Endothelial cell of umbilical vein (primary cell): ENCODE measurements at regions not wholly inside any gene's neighbourhood (a gene's known extent, or its start where the extent isn't known, plus 50 kb on each side); places are given as distances from the start of the nearest gene placed in this dataset.

Experiments used
- BruUV-seq: library from RNA; stranded (reverse); fragments of 400-500 nt; replicated peaks from 2 replicates; lab custom pipeline; 2021; lab: Mats Ljungman, UMichigan
- CTCF ChIA-PET: fragments of 300-600, 350-600 bp; sonication (Branson Sonifier 250); formaldehyde crosslinking; loops from one replicate; lab custom pipeline; 2021; ENCODE audit warnings: antibody characterized with exemption, inconsistent platforms; lab: Charles Lee
- POLR2A ChIA-PET: fragments of 300-600, 350-600 bp; sonication (Branson Sonifier 250); formaldehyde crosslinking; loops from one replicate; lab custom pipeline; 2021; ENCODE audit warnings: antibody characterized with exemption, inconsistent platforms; lab: Charles Lee
- DNase-seq: peaks from one replicate; pipeline ENCODE4 v3.0.0-alpha.2; 2011; ENCODE audit warnings: low read depth, low spot score
- FAIRE-seq: peaks from 2 replicates; lab custom pipeline; 2011; peaks lifted over from hg19 to GRCh38; lab: Jason Lieb, UNC
- H2AFZ ChIP-seq: 2 replicates; pipeline ENCODE4 v1.6.0; 2012; ENCODE audit warnings: low read depth, low read length, control low read depth, inconsistent platforms
- H3K27ac ChIP-seq: 2 replicates; pipeline ENCODE4 v1.5.1; 2011; ENCODE audit warnings: low read depth, mild to moderate bottlenecking, control low read depth, low read length, moderate library complexity; ENCODE audit not compliant: insufficient read depth
- H3K27me3 ChIP-seq, 2 experiments: 2 replicates each; pipeline versions ENCODE4 v1.6.0 to v1.6.1; 2011; ENCODE audit warnings: low read length in 2 of 2, mixed read lengths in 1 of 2; ENCODE audit not compliant: control insufficient read depth in 2 of 2, insufficient read depth in 2 of 2
- H3K36me3 ChIP-seq, 2 experiments: 2 replicates in 1 of 2; 3 replicates in 1 of 2; pipeline ENCODE4 v1.5.1; 2011; ENCODE audit warnings: low read length in 2 of 2, mild to moderate bottlenecking in 1 of 2, moderate library complexity in 1 of 2; ENCODE audit not compliant: control insufficient read depth in 2 of 2, insufficient read depth in 2 of 2; ENCODE audit errors: extremely low read depth in 1 of 2
- H3K4me1 ChIP-seq: 3 replicates; pipeline ENCODE4 v1.5.1; 2011; ENCODE audit warnings: mild to moderate bottlenecking, low read length; ENCODE audit not compliant: control insufficient read depth, insufficient read depth; ENCODE audit errors: extremely low read depth
- H3K4me2 ChIP-seq: 2 replicates; pipeline ENCODE4 v1.6.1; 2011; ENCODE audit warnings: low read length, control low read depth, mixed read lengths; ENCODE audit not compliant: insufficient read depth
- H3K4me3 ChIP-seq, 3 experiments: fragments of 200-600 bp in 1 of 3; sonication (generic), shearing (Covaris generic) in 1 of 3; replicated peaks in 1 of 3; 2 replicates each; pipeline ENCODE4 v1.5.1; 2011 to 2016; ENCODE audit warnings: control low read depth in 3 of 3, low read length in 3 of 3, mild to moderate bottlenecking in 2 of 3, inconsistent platforms in 1 of 3, low read depth in 1 of 3, moderate library complexity in 1 of 3; ENCODE audit not compliant: insufficient read depth in 1 of 3
- H3K79me2 ChIP-seq: 2 replicates; pipeline ENCODE4 v1.6.0; 2012; ENCODE audit warnings: low read length, inconsistent platforms; ENCODE audit not compliant: control insufficient read depth, insufficient read depth
- H3K9ac ChIP-seq: replicated peaks from 2 replicates; pipeline ENCODE3; 2011; ENCODE audit warnings: low read length, control low read depth; ENCODE audit not compliant: insufficient read depth; ENCODE audit errors: extremely low read depth
- H3K9me1 ChIP-seq: replicated peaks from 3 replicates; pipeline ENCODE4 v1.6.0; 2011; ENCODE audit warnings: mild to moderate bottlenecking, low read length; ENCODE audit not compliant: control insufficient read depth, insufficient read depth; ENCODE audit errors: extremely low read depth
- H3K9me3 ChIP-seq: replicated peaks from 2 replicates; pipeline ENCODE4 v1.5.1; 2012; ENCODE audit warnings: low read length, inconsistent platforms; ENCODE audit not compliant: control insufficient read depth, insufficient read depth
- H4K20me1 ChIP-seq: replicated peaks from 2 replicates; pipeline ENCODE3; 2011; ENCODE audit warnings: mild to moderate bottlenecking, low read length; ENCODE audit not compliant: control insufficient read depth, insufficient read depth; ENCODE audit errors: extremely low read depth
- EZH2 ChIP-seq: IDR thresholded peaks from 2 replicates; pipeline ENCODE4 v1.6.1; 2012; ENCODE audit warnings: borderline replicate concordance, low read depth, mild to moderate bottlenecking, moderate library complexity, low read length, inconsistent platforms; ENCODE audit not compliant: severe bottlenecking
- FOS ChIP-seq: IDR thresholded peaks from 2 replicates; pipeline ENCODE4 v1.6.1; 2011; ENCODE audit warnings: mild to moderate bottlenecking, low read length, moderate library complexity, borderline replicate concordance; ENCODE audit not compliant: insufficient read depth
- GATA2 ChIP-seq: IDR thresholded peaks from 2 replicates; pipeline ENCODE4 v1.7.0; 2011; ENCODE audit warnings: low read depth, mild to moderate bottlenecking, moderate library complexity, mixed read lengths, low read length; ENCODE audit not compliant: insufficient read length, insufficient read depth
- JUN ChIP-seq: IDR thresholded peaks from 2 replicates; pipeline ENCODE4 v1.6.1; 2011; ENCODE audit warnings: borderline replicate concordance, low read depth; ENCODE audit not compliant: insufficient read length, insufficient read depth
- MYC ChIP-seq: IDR thresholded peaks from one replicate; pipeline ENCODE4 v1.6.1; 2011; ENCODE audit warnings: mild to moderate bottlenecking, low read depth, low read length
- POLR2A ChIP-seq: IDR thresholded peaks from 2 replicates; pipeline ENCODE4 v1.6.1; 2012; ENCODE audit warnings: low read depth, mild to moderate bottlenecking, control low read depth, low read length
- POLR2AphosphoS5 ChIP-seq: IDR thresholded peaks from 2 replicates; pipeline ENCODE4 v1.6.1; 2012; ENCODE audit warnings: low read depth, mild to moderate bottlenecking, control low read depth, low read length, moderate library complexity; ENCODE audit not compliant: insufficient read depth
- dilution Hi-C: fragments of 300-500 bp; cut with MboI; formaldehyde crosslinking; loops from one replicate; pipeline ENCODE4 v1.15.0; 2019; ENCODE audit warnings: low sequenced_read_pairs; ENCODE audit not compliant: extremely low pct_ligation_motif_present
- intact Hi-C: fragments of 100-400 bp; cut with micrococcal nuclease; formaldehyde crosslinking; loops from one replicate; pipeline ENCODE4 v1.10.0; 2022
- TF ChIP-seq, protein P1 (sequence below): IDR thresholded peaks from 2 replicates; pipeline ENCODE4 v1.6.1; 2011; ENCODE audit not compliant: insufficient read depth, insufficient read length
- TF ChIP-seq, protein P2 (sequence below), 2 donors: IDR thresholded peaks; 1 replicate in 1 of 2; 2 replicates in 1 of 2; pipeline ENCODE4 v1.5.1; 2011; ENCODE audit warnings: low read length in 2 of 2, mild to moderate bottlenecking in 2 of 2, moderate library complexity in 2 of 2, control low read depth in 1 of 2, inconsistent platforms in 1 of 2, low read depth in 1 of 2; ENCODE audit not compliant: insufficient read depth in 1 of 2; ENCODE audit errors: extremely low read depth in 1 of 2

DNA sequence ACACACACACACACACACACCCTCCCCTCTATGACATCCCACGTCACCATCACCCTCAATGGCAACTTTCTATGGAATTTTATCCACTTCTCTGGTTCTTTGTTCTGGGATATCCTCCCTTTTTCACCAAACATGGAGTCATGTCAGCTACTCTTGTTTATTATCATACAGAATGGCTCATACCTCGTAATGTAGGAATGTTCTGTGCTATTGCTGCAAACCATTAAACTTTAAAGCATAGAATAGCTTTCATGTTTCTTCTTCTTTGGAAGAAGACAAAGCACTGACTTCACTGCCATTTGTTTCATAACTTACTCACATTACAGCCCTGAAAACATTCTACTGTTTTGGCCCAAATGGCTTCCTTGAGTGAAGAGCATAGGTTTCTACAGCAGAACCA lies 163.4 kb downstream of the FOXO1 start:
- H3K9ac ChIP-seq = no peak overlapping the region
- dilution Hi-C loops (no loop called here), intact Hi-C loops (loop anchor here (10.0 kb wide), 1 partner anchor 718 kb away; no protein-coding TSS in a partner anchor)
- no peak overlapping the region for H2AFZ ChIP-seq
- no peaks in the 10 kb centered on the region for H3K9me1 ChIP-seq
- FAIRE-seq = no peak
- H3K4me2 ChIP-seq = no peak overlapping the region
- ChIA-PET POLR2A (no interaction called here), CTCF (interaction anchor here (0.8 to 1.4 kb wide), 4 partner anchors 38 to 688 kb away, joined by 3 to 4 read pairs (median 4); no protein-coding TSS in a partner anchor)
- DNase-seq = no peak
- H3K9me3 ChIP-seq = no peaks in the 10 kb centered on the region
- no peaks in the 10 kb centered on the region for H3K79me2 ChIP-seq
- BruUV-seq = no TSS peak
- peaks cover 47% of the 10 kb centered on the region for H3K4me1 ChIP-seq
- peak overlapping the region; percentile 99 for H3K27ac ChIP-seq
- TF ChIP-seq EZH2 (no peak), POLR2A (no peak), GATA2 (no peak), POLR2AphosphoS5 (no peak), FOS (no peak), JUN (no peak), MYC (no peak)
- TF ChIP-seq, protein P1, sequence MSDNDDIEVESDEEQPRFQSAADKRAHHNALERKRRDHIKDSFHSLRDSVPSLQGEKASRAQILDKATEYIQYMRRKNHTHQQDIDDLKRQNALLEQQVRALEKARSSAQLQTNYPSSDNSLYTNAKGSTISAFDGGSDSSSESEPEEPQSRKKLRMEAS = no peak
- TF ChIP-seq, protein P2, sequence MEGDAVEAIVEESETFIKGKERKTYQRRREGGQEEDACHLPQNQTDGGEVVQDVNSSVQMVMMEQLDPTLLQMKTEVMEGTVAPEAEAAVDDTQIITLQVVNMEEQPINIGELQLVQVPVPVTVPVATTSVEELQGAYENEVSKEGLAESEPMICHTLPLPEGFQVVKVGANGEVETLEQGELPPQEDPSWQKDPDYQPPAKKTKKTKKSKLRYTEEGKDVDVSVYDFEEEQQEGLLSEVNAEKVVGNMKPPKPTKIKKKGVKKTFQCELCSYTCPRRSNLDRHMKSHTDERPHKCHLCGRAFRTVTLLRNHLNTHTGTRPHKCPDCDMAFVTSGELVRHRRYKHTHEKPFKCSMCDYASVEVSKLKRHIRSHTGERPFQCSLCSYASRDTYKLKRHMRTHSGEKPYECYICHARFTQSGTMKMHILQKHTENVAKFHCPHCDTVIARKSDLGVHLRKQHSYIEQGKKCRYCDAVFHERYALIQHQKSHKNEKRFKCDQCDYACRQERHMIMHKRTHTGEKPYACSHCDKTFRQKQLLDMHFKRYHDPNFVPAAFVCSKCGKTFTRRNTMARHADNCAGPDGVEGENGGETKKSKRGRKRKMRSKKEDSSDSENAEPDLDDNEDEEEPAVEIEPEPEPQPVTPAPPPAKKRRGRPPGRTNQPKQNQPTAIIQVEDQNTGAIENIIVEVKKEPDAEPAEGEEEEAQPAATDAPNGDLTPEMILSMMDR (IDR thresholded peaks at IDR 0.05; ENCODE audit: extremely low read depth in 1 of 2, insufficient read depth in 1 of 2, low read depth in 1 of 2, low read length in 2 of 2) = no peak
- H3K4me3 ChIP-seq = no peak overlapping the region
- no peaks in the 10 kb centered on the region for H4K20me1 ChIP-seq
- H3K36me3 ChIP-seq = no peaks in the 10 kb centered on the region
- no peaks in the 10 kb centered on the region for H3K27me3 ChIP-seq
